GM21528 (cell line): ENCODE measurements at regions not wholly inside any gene's neighbourhood (a gene's known extent, or its start where the extent isn't known, plus 50 kb on each side); places are given as distances from the start of the nearest gene placed in this dataset.

Experiments used
- ATAC-seq: cut with Tn5 transposase; IDR thresholded peaks from one replicate; pipeline ENCODE4 v1.9.1; 2021; ENCODE audit warnings: mild to moderate bottlenecking, moderate library complexity; ENCODE audit not compliant: unreplicated experiment, low FRiP score

GRCh38 chr2:19141234-19142004 is 217.0 kb downstream of the OSR1 start:
- no peak for ATAC-seq

GRCh38 chr2:19140463-19141208 is 217.8 kb downstream of the OSR1 start:
- ATAC-seq = no peak

- no peak for ATAC-seq
Observed at GRCh38 chr2:19139386-19139785, 219.0 kb downstream of the OSR1 start.

GRCh38 chr2:19138264-19138825 is 220.1 kb downstream of the OSR1 start:
- ATAC-seq = no peak

GRCh38 chr2:19137433-19137832 is 221.0 kb downstream of the OSR1 start:
- no peak for ATAC-seq

GRCh38 chr2:19132967-19133366 is 225.5 kb downstream of the OSR1 start:
- no peak for ATAC-seq

- ATAC-seq = no peak
Observed at GRCh38 chr2:19131871-19132270, 226.6 kb downstream of the OSR1 start.

- no peak for ATAC-seq
Observed at GRCh38 chr2:19128148-19128547, 230.3 kb downstream of the OSR1 start.

- no peak for ATAC-seq
Observed at GRCh38 chr2:19127616-19128015, 230.8 kb downstream of the OSR1 start.

GRCh38 chr2:19125901-19126680 is 232.3 kb downstream of the OSR1 start:
- no peak for ATAC-seq

- no peak for ATAC-seq
Observed at GRCh38 chr2:19124135-19124534, 234.3 kb downstream of the OSR1 start.

- no peak for ATAC-seq
Observed at GRCh38 chr2:19123556-19123955, 234.9 kb downstream of the OSR1 start.

GRCh38 chr2:19122220-19122619 is 236.2 kb downstream of the OSR1 start:
- no peak for ATAC-seq

- no peak for ATAC-seq
Observed at GRCh38 chr2:19120941-19121750, 237.3 kb downstream of the OSR1 start.

GRCh38 chr2:19120181-19120580 is 238.2 kb downstream of the OSR1 start:
- no peak for ATAC-seq

GRCh38 chr2:19119326-19120001 is 239.0 kb downstream of the OSR1 start:
- ATAC-seq = no peak

- no peak for ATAC-seq
Observed at GRCh38 chr2:19116918-19117317, 241.5 kb downstream of the OSR1 start.

- ATAC-seq = no peak
Observed at GRCh38 chr2:19114754-19115231, 243.6 kb downstream of the OSR1 start.

- ATAC-seq = no peak
Observed at GRCh38 chr2:19114126-19114525, 244.3 kb downstream of the OSR1 start.
